NCI-H345 (cell line): ENCODE measurements at regions not wholly inside any gene's neighbourhood (a gene's known extent, or its start where the extent isn't known, plus 50 kb on each side); places are given as distances from the start of the nearest gene placed in this dataset.
"Not testable (repeated sequence)": the region's sequence is repeated elsewhere in the genome, so short reads cannot be mapped to it uniquely, and the experiment has no call there.

Experiments
- DNase-seq: peaks from one replicate; lab custom pipeline; 2025; lab: John Stamatoyannopoulos, UW

GRCh38 chr2:167748536-167748935, 498.9 kb downstream of the STK39 start:
- DNase-seq, result no peak

- no peak for DNase-seq
Measured at GRCh38 chr2:167745667-167746066, 501.7 kb downstream of the STK39 start.

- not testable (repeated sequence) for DNase-seq
Measured at GRCh38 chr2:167739921-167740320, 507.5 kb downstream of the STK39 start.

GRCh38 chr2:167733747-167734146, 513.6 kb downstream of the STK39 start:
- no peak for DNase-seq

GRCh38 chr2:167732326-167732725, 515.1 kb downstream of the STK39 start:
- peak; percentile 10 for DNase-seq

- peak; percentile 64 for DNase-seq
Measured at GRCh38 chr2:167729911-167730310, 517.5 kb downstream of the STK39 start.

GRCh38 chr2:167726788-167727187, 520.6 kb downstream of the STK39 start:
- no peak for DNase-seq

GRCh38 chr2:167721593-167721992, 525.8 kb downstream of the STK39 start:
- no peak for DNase-seq

- no peak for DNase-seq
Measured at GRCh38 chr2:167719410-167719809, 528.0 kb downstream of the STK39 start.

GRCh38 chr2:167718560-167718959, 528.8 kb downstream of the STK39 start:
- DNase-seq, result no peak

- DNase-seq, result no peak
Measured at GRCh38 chr2:167715932-167716331, 531.5 kb downstream of the STK39 start.

- not testable (repeated sequence) for DNase-seq
Measured at GRCh38 chr2:167715498-167715897, 531.9 kb downstream of the STK39 start.

- DNase-seq, result no peak
Measured at GRCh38 chr2:167712275-167712674, 535.1 kb downstream of the STK39 start.

GRCh38 chr2:167708998-167709397, 538.4 kb downstream of the STK39 start:
- peak; percentile 50 for DNase-seq

GRCh38 chr2:167706800-167707199, 540.6 kb downstream of the STK39 start:
- no peak for DNase-seq

- no peak for DNase-seq
Measured at GRCh38 chr2:167703441-167703840, 544.0 kb downstream of the STK39 start.

- no peak for DNase-seq
Measured at GRCh38 chr2:167702227-167702626, 545.2 kb downstream of the STK39 start.

GRCh38 chr2:167701651-167702050, 545.7 kb downstream of the STK39 start:
- DNase-seq, result no peak

- no peak for DNase-seq
Measured at GRCh38 chr2:167697948-167698347, 549.4 kb downstream of the STK39 start.

GRCh38 chr2:167697194-167697593, 550.2 kb downstream of the STK39 start:
- DNase-seq, result no peak

- peak; percentile 72 for DNase-seq
Measured at GRCh38 chr2:167692936-167693335, 554.5 kb downstream of the STK39 start.

- DNase-seq, result no peak
Measured at GRCh38 chr2:167692191-167692590, 555.2 kb downstream of the STK39 start.

GRCh38 chr2:167689444-167689843, 558.0 kb downstream of the STK39 start:
- DNase-seq, result no peak

- DNase-seq, result no peak
Measured at GRCh38 chr2:167686691-167687090, 560.7 kb downstream of the STK39 start.
